Liver (tissue), 9 donors: ENCODE measurements at regions not wholly inside any gene's neighbourhood (a gene's known extent, or its start where the extent isn't known, plus 50 kb on each side); places are given as distances from the start of the nearest gene placed in this dataset. TPM values are rescaled to one million over a fixed set of nuclear protein-coding genes. Genes with fewer than 3 reads are reported as not detected.

Experiments used
- DNase-seq: peaks from one replicate; pipeline ENCODE4 v3.0.0-alpha.2; 2017; ENCODE audit warnings: low spot score
- H3K27ac ChIP-seq, 2 donors: one replicate each; pipeline ENCODE4 v1.7.0; 2013; ENCODE audit warnings: inconsistent platforms in 2 of 2, low read length in 2 of 2, control low read depth in 1 of 2, low read depth in 1 of 2, mild to moderate bottlenecking in 1 of 2
- H3K27me3 ChIP-seq, 4 donors: one replicate each; pipeline versions ENCODE4 v1.6.1 to v1.7.0; 2013; ENCODE audit warnings: low read length in 3 of 4, inconsistent platforms in 1 of 4, mild to moderate bottlenecking in 1 of 4, moderate library complexity in 1 of 4; ENCODE audit not compliant: control insufficient read depth in 4 of 4, insufficient read depth in 4 of 4
- H3K36me3 ChIP-seq, 4 donors: one replicate each; pipeline versions ENCODE4 v1.6.1 to v1.7.0; 2013; ENCODE audit warnings: low read length in 3 of 4, mild to moderate bottlenecking in 3 of 4, low read depth in 1 of 4, moderate library complexity in 1 of 4; ENCODE audit not compliant: control insufficient read depth in 4 of 4, insufficient read depth in 3 of 4
- H3K4me1 ChIP-seq, 4 donors: one replicate each; pipeline versions ENCODE4 v1.6.1 to v1.7.0; 2013; ENCODE audit warnings: low read length in 3 of 4, mild to moderate bottlenecking in 3 of 4, moderate library complexity in 1 of 4; ENCODE audit not compliant: control insufficient read depth in 4 of 4, insufficient read depth in 4 of 4
- H3K4me3 ChIP-seq, 3 donors: one replicate each; pipeline versions ENCODE4 v1.6.1 to v1.7.0; 2013; ENCODE audit warnings: low read length in 3 of 3, control low read depth in 1 of 3, low read depth in 1 of 3, mild to moderate bottlenecking in 1 of 3
- H3K9ac ChIP-seq, 2 donors: one replicate each; pipeline ENCODE4 v1.7.0; 2013; ENCODE audit warnings: low read length in 2 of 2, mild to moderate bottlenecking in 2 of 2, moderate library complexity in 2 of 2, control low read depth in 1 of 2, low read depth in 1 of 2
- H3K9me3 ChIP-seq, 4 donors: one replicate each; pipeline versions ENCODE4 v1.6.1 to v1.7.0; 2013; ENCODE audit warnings: low read length in 3 of 4; ENCODE audit not compliant: control insufficient read depth in 4 of 4
- ATF3 ChIP-seq: IDR thresholded peaks from 2 replicates; pipeline ENCODE4 v1.6.1; 2016; ENCODE audit warnings: antibody characterized with exemption
- CTCF ChIP-seq: fragments of 150-350 bp; IDR thresholded peaks from 2 replicates; pipeline ENCODE4 v1.5.1; 2017; ENCODE audit warnings: improper control_type of control experiment, low read depth, low read length; ENCODE audit not compliant: missing input control
- EGR1 ChIP-seq, 2 donors: IDR thresholded peaks; 2 replicates each; pipeline ENCODE4 v1.6.1; 2016 to 2018; ENCODE audit warnings: antibody characterized with exemption in 2 of 2, low read depth in 2 of 2
- FOXA1 ChIP-seq: IDR thresholded peaks from 2 replicates; pipeline ENCODE4 v1.6.1; 2016; ENCODE audit warnings: antibody characterized with exemption
- FOXA2 ChIP-seq: IDR thresholded peaks from 2 replicates; pipeline ENCODE4 v1.6.1; 2016; ENCODE audit warnings: antibody characterized with exemption
- GABPA ChIP-seq, 2 donors: IDR thresholded peaks in 1 of 2; conservative IDR thresholded peaks in 1 of 2; 2 replicates each; pipeline ENCODE4 v1.6.1; 2016; ENCODE audit warnings: antibody characterized with exemption in 2 of 2, mild to moderate bottlenecking in 1 of 2, moderate library complexity in 1 of 2
- HNF4A ChIP-seq, 2 donors: conservative IDR thresholded peaks; 2 replicates each; pipeline ENCODE4 v1.6.1; 2016; ENCODE audit warnings: antibody characterized with exemption in 2 of 2, mild to moderate bottlenecking in 2 of 2
- HNF4G ChIP-seq: IDR thresholded peaks from 2 replicates; pipeline ENCODE4 v1.6.1; 2016; ENCODE audit warnings: antibody characterized with exemption
- JUND ChIP-seq, 2 donors: IDR thresholded peaks; 2 replicates each; pipeline ENCODE4 v1.6.1; 2016; ENCODE audit warnings: antibody characterized with exemption in 2 of 2
- MAX ChIP-seq: IDR thresholded peaks from 2 replicates; pipeline ENCODE4 v1.6.1; 2016; ENCODE audit warnings: antibody characterized with exemption
- NR2F2 ChIP-seq: IDR thresholded peaks from 2 replicates; pipeline ENCODE4 v1.6.1; 2016; ENCODE audit warnings: antibody characterized with exemption
- RAD21 ChIP-seq, 2 donors: IDR thresholded peaks; 2 replicates each; pipeline ENCODE4 v1.6.1; 2016; ENCODE audit warnings: antibody characterized with exemption in 2 of 2, mild to moderate bottlenecking in 2 of 2
- REST ChIP-seq: IDR thresholded peaks from 2 replicates; pipeline ENCODE4 v1.6.1; 2016; ENCODE audit warnings: antibody characterized with exemption, mild to moderate bottlenecking
- RXRA ChIP-seq, 2 donors: IDR thresholded peaks; 2 replicates each; pipeline ENCODE4 v1.6.1; 2017 to 2018; ENCODE audit warnings: antibody characterized with exemption in 2 of 2, mild to moderate bottlenecking in 1 of 2
- SP1 ChIP-seq: IDR thresholded peaks from 2 replicates; pipeline ENCODE4 v1.6.1; 2018; ENCODE audit warnings: antibody characterized with exemption, mild to moderate bottlenecking
- TAF1 ChIP-seq: conservative IDR thresholded peaks from 2 replicates; pipeline ENCODE4 v1.6.1; 2016; ENCODE audit warnings: antibody characterized with exemption, mild to moderate bottlenecking
- YY1 ChIP-seq: IDR thresholded peaks from 2 replicates; pipeline ENCODE4 v1.6.1; 2016; ENCODE audit warnings: antibody characterized with exemption, mild to moderate bottlenecking
- ZBTB33 ChIP-seq: IDR thresholded peaks from 2 replicates; pipeline ENCODE4 v1.6.1; 2016; ENCODE audit warnings: antibody characterized with exemption
- WGBS: extraction: QIAGEN DNeasy Blood & Tissue Kit; methylation state at CpG from one replicate; pipeline ENCODE4 v1.1.7; 2013; 5-methylcytosine and 5-hydroxymethylcytosine counted together
- small RNA-seq: library from RNA; depleted of rRNA; stranded (forward); fragments of <200 nt; gene quantifications from one replicate; pipeline ENCODE3, GENCODE V24; 2014
- donor health status: healthy.
- donor health status: healthy.
- donor health status: healthy.
- donor health status: healthy.
- donor health status: healthy.

- Histone ChIP-seq H3K27ac (no peak overlapping the region), H3K9ac (no peak overlapping the region), H3K27me3 (no peaks in the 10 kb centered on the region), H3K4me3 (no peak overlapping the region), H3K4me1 (no peaks in the 10 kb centered on the region), H3K9me3 (peaks cover 0 to 3% (median 1%) of the 10 kb centered on the region in 4 donors), H3K36me3 (no peaks in the 10 kb centered on the region)
- TF ChIP-seq HNF4A (conservative IDR thresholded peaks at IDR 0.05), result no peak
- no peak for TF ChIP-seq SP1
- no peak for TF ChIP-seq FOXA1
- TF ChIP-seq ZBTB33, result no peak
- no peak for TF ChIP-seq GABPA (IDR thresholded peaks at IDR 0.05 in 1 of 2, conservative IDR thresholded peaks at IDR 0.05 in 1 of 2)
- no peak for TF ChIP-seq REST
- TF ChIP-seq FOXA2, result no peak
- TF ChIP-seq JUND (IDR thresholded peaks at IDR 0.05), result no peak
- no peak for TF ChIP-seq ATF3
- no peak for TF ChIP-seq TAF1
- TF ChIP-seq RXRA (IDR thresholded peaks at IDR 0.05), result no peak
- TF ChIP-seq MAX, result no peak
- no peak for TF ChIP-seq NR2F2
- TF ChIP-seq HNF4G, result no peak
- TF ChIP-seq YY1, result no peak
- no peak for TF ChIP-seq EGR1 (IDR thresholded peaks at IDR 0.05; ENCODE audit: low read depth in 2 of 2)
- no peak for TF ChIP-seq RAD21 (IDR thresholded peaks at IDR 0.05)
- TF ChIP-seq CTCF, result no peak
- no peak for DNase-seq
- 55% methylated on average over 2 of the region's 2 CpGs for whole genome bisulfite sequencing
These were observed 50.8 kb upstream of the EDNRA start for GRCh38 chr4:147430111-147430510.

Small RNA genes in the stretch of these regions (small RNA-seq; reads per million reads assigned to genes)
- gene MIR548G, result not detected
